Motor neuron (in vitro differentiated cells): ENCODE measurements at regions not wholly inside any gene's neighbourhood (a gene's known extent, or its start where the extent isn't known, plus 50 kb on each side); places are given as distances from the start of the nearest gene placed in this dataset.
"Not testable (repeated sequence)": the region's sequence is repeated elsewhere in the genome, so short reads cannot be mapped to it uniquely, and the experiment has no call there.

Experiments used
- ATAC-seq, 8 experiments: fragments of 200-7000 bp; cut with Tn5 transposase; replicated peaks in 6 of 8; 2 replicates each; pipeline ENCODE4 v1.8.0; 2021; ENCODE audit warnings: mild to moderate bottlenecking in 8 of 8, moderate library complexity in 8 of 8
- H3K27ac ChIP-seq, 2 donors: fragments of 250-450 bp; sonication (Bioruptor Pico); 2 replicates each; pipeline ENCODE4 v1.9.0; 2021; ENCODE audit warnings: antibody characterized with exemption in 2 of 2, mild to moderate bottlenecking in 2 of 2, moderate library complexity in 1 of 2
- H3K4me1 ChIP-seq, 2 donors: fragments of 250-450 bp; sonication (Bioruptor Pico); replicated peaks in 1 of 2; 2 replicates each; pipeline ENCODE4 v1.6.1; 2021; ENCODE audit warnings: antibody characterized with exemption in 2 of 2, mild to moderate bottlenecking in 2 of 2, moderate library complexity in 1 of 2
- H3K4me3 ChIP-seq, 5 donors: fragments of 250-450 bp; sonication (Bioruptor Pico); 2 replicates each; pipeline ENCODE4 v1.9.0; 2021; ENCODE audit warnings: antibody characterized with exemption in 5 of 5, mild to moderate bottlenecking in 5 of 5, moderate library complexity in 4 of 5
- WGBS, 10 experiments: fragments of 450-650 bp; shearing (Covaris generic); methylation state at CpG; one replicate each; pipeline ENCODE4 v1.0.0; 2022; 5-methylcytosine and 5-hydroxymethylcytosine counted together
- in situ Hi-C, 9 experiments: fragments of 400-800 bp; cut with MboI; loops; one replicate each; pipeline ENCODE4 v1.15.0; 2021; ENCODE audit warnings: low sequenced_read_pairs in 9 of 9, low pct_unique_long_range_greater_than_20kb in 2 of 9; ENCODE audit not compliant: unreplicated experiment in 9 of 9

- in situ Hi-C loops: no loop called here
- 40 to 100% (median 80%) methylated on average over 1 of the region's 1 CpG; no CpG with 5 or more reads in 3 of the 10 experiments for WGBS, 10 experiments
- Histone ChIP-seq H3K4me3 (no peak overlapping the region), H3K4me1 (peaks cover 11 to 16% of the 10 kb centered on the region in 2 donors), H3K27ac (no peak overlapping the region)
- peak in 3 of 8 experiments; percentile 64 to 89 (median 82) for ATAC-seq
Observed at GRCh38 chr2:63734510-63734909, 107.2 kb upstream of the UGP2 start.

DNA sequence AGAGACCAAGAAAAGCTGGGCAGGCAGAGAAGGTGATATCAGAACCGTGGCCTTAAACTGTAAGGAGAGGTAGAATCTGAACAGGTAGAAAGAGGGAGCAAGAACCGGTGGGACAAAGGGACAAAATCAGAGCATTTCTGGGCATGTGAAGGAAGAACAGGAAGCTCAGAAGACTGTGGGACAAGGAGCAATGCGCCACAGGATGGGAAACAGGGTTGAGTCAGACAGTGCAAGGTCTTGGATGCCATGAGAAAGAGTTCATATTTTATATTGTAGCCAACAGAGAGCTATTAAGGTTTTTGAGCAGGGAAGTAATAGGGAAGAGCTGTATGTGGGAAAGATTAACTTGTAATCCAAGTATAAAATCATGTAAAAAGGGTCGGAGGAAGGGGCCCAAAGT lies 106.4 kb upstream of the UGP2 start:
- Histone ChIP-seq H3K4me3 (no peak overlapping the region), H3K27ac (no peak overlapping the region), H3K4me1 (peaks cover 11 to 16% of the 10 kb centered on the region in 2 donors)
- no peak for ATAC-seq
- WGBS, 10 experiments: 0 to 87% (median 79%) methylated on average over 1 to 4 of the region's 4 CpGs
- in situ Hi-C loops: no loop called here

DNA sequence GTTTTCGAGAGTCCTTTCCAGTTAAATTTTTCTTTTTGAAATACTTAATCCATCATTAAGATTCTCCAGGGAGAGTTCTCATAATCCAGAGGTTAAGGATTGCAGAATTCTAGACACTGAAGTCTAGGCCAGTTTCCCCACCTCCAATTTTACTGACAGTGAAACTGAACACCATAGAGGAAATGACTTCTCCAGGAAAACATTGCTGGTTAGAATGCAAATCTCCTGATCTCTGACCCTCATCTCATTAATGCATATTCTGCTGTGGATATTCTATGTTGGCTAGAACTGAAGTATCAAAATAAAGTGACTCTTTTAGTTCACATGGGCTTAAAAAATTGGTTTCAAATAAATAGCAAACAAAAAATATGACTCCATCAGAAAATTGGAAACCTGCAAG lies 105.8 kb upstream of the UGP2 start:
- 20 to 100% (median 58%) methylated on average over 1 of the region's 1 CpG; no CpG with 5 or more reads in 4 of the 10 experiments for WGBS, 10 experiments
- Histone ChIP-seq H3K4me3 (no peak overlapping the region), H3K4me1 (peaks cover 11 to 16% of the 10 kb centered on the region in 2 donors), H3K27ac (no peak overlapping the region)
- in situ Hi-C loops: no loop called here
- peak in 3 of 8 experiments; percentile 47 to 84 (median 62) for ATAC-seq

GRCh38 chr2:63736354-63736753 lies 105.3 kb upstream of the UGP2 start:
- no peak for ATAC-seq
- in situ Hi-C loops: no loop called here

GRCh38 chr2:63737081-63737751 lies 104.5 kb upstream of the UGP2 start:
- in situ Hi-C loops: no loop called here
- Histone ChIP-seq H3K4me3 (no peak overlapping the region), H3K4me1 (peaks cover 11 to 16% of the 10 kb centered on the region in 2 donors), H3K27ac (no peak overlapping the region)
- peak in 1 of 8 experiments; percentile 28 for ATAC-seq

More at GRCh38 chr2:63736354-63736753, 105.3 kb upstream of the UGP2 start:
- H3K4me3 ChIP-seq: no peak overlapping the region
- peaks cover 11 to 16% of the 10 kb centered on the region in 2 donors for H3K4me1 ChIP-seq
- H3K27ac ChIP-seq: no peak overlapping the region

DNA sequence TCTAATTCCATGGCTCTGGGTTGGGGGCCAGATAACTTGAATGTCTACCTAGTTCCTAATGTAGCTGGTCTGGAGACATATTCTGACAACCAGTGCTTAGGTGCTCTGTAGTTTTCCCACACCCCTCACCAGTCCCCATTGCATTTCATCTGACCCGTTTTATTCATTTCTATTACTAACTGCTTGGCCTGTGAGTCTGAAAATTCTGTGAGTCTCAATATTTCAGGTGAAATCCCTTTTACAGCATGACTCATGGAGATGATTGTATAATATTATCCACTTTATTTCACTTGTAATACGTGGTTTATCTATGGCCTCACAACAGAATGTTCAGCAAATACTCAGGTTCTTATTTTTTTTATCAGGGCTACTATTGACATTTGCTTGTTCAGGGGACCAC lies 103.7 kb upstream of the UGP2 start:
- ATAC-seq: peak in 1 of 8 experiments; percentile 12
- WGBS, 10 experiments: 0 to 100% (median 74%) methylated on average over 1 to 2 of the region's 2 CpGs; no CpG with 5 or more reads in 2 of the 10 experiments

GRCh38 chr2:63739180-63739579 lies 102.5 kb upstream of the UGP2 start:
- ATAC-seq, H3K4me3 ChIP-seq, H3K4me1 ChIP-seq, H3K27ac ChIP-seq, in situ Hi-C loops: not testable (repeated sequence)
- 75 to 100% (median 100%) methylated on average over 1 to 2 of the region's 2 CpGs; no CpG with 5 or more reads in 1 of the 10 experiments for WGBS, 10 experiments

More for the DNA sequence above, 103.7 kb upstream of the UGP2 start:
- in situ Hi-C loops: no loop called here
- Histone ChIP-seq H3K27ac (no peak overlapping the region), H3K4me3 (no peak overlapping the region), H3K4me1 (peaks cover 11 to 16% of the 10 kb centered on the region in 2 donors)

- no peak for ATAC-seq
- H3K4me3 ChIP-seq: no peak overlapping the region
- no peak overlapping the region for H3K27ac ChIP-seq
- H3K4me1 ChIP-seq: peaks cover 2% of the 10 kb centered on the region in 2 donors
- in situ Hi-C loops: no loop called here
Observed at GRCh38 chr2:63740020-63740419, 101.7 kb upstream of the UGP2 start.

- ATAC-seq: no peak
- 0 to 90% (median 83%) methylated on average over 1 of the region's 1 CpG; no CpG with 5 or more reads in 3 of the 10 experiments for WGBS, 10 experiments
- peaks cover 0 to 2% of the 10 kb centered on the region in 2 donors for H3K4me1 ChIP-seq
- H3K4me3 ChIP-seq: no peak overlapping the region
- no peak overlapping the region for H3K27ac ChIP-seq
- in situ Hi-C loops: no loop called here
Observed at GRCh38 chr2:63740943-63741342, 100.8 kb upstream of the UGP2 start.

- in situ Hi-C loops: no loop called here
Observed at GRCh38 chr2:63741884-63742579, 99.7 kb upstream of the UGP2 start.

GRCh38 chr2:63742580-63742976 lies 99.1 kb upstream of the UGP2 start:
- 27 to 100% (median 81%) methylated on average over 1 to 5 of the region's 5 CpGs; no CpG with 5 or more reads in 1 of the 10 experiments for WGBS, 10 experiments

More at GRCh38 chr2:63741884-63742579, 99.7 kb upstream of the UGP2 start:
- WGBS, 10 experiments: 33 to 78% (median 72%) methylated on average over 2 to 3 of the region's 3 CpGs
- Histone ChIP-seq H3K4me3 (no peak overlapping the region), H3K27ac (no peak overlapping the region), H3K4me1 (peaks cover 0 to 2% of the 10 kb centered on the region in 2 donors)
- no peak for ATAC-seq

GRCh38 chr2:63743170-63743981 lies 98.3 kb upstream of the UGP2 start:
- no peak overlapping the region for H3K4me3 ChIP-seq
- 25 to 100% (median 79%) methylated on average over 1 to 2 of the region's 2 CpGs; no CpG with 5 or more reads in 1 of the 10 experiments for WGBS, 10 experiments
- in situ Hi-C loops: no loop called here
- H3K4me1 ChIP-seq: peaks cover 0 to 2% of the 10 kb centered on the region in 2 donors
- no peak overlapping the region for H3K27ac ChIP-seq
- no peak for ATAC-seq

More at GRCh38 chr2:63742580-63742976, 99.1 kb upstream of the UGP2 start:
- Histone ChIP-seq H3K27ac (no peak overlapping the region), H3K4me3 (no peak overlapping the region), H3K4me1 (peaks cover 0 to 2% of the 10 kb centered on the region in 2 donors)
- in situ Hi-C loops: no loop called here
- ATAC-seq: no peak
